WI38 (cell line): ENCODE measurements at regions not wholly inside any gene's neighbourhood (a gene's known extent, or its start where the extent isn't known, plus 50 kb on each side); places are given as distances from the start of the nearest gene placed in this dataset.

ENCODE experiments used
- H3K4me3 ChIP-seq: 2 replicates; pipeline ENCODE4 v1.5.1; 2011; ENCODE audit warnings: low read depth, mild to moderate bottlenecking, control low read depth, low read length
- CTCF ChIP-seq: IDR thresholded peaks from 2 replicates; pipeline ENCODE4 v1.5.1; 2012; ENCODE audit warnings: low read depth, mild to moderate bottlenecking, control low read depth, low read length

GRCh38 chr7:4612237-4612636 lies 69.9 kb upstream of the FOXK1 start:
- H3K4me3 ChIP-seq = no peak overlapping the region
- no peak for TF ChIP-seq CTCF

GRCh38 chr7:4612939-4613841 lies 68.9 kb upstream of the FOXK1 start:
- TF ChIP-seq CTCF = no peak
- H3K4me3 ChIP-seq = peak overlapping the region; percentile 21

- no peak for TF ChIP-seq CTCF
- H3K4me3 ChIP-seq = peak overlapping the region; percentile 21
Observed at GRCh38 chr7:4613846-4614548, 68.1 kb upstream of the FOXK1 start.

GRCh38 chr7:4616116-4616515 lies 66.0 kb upstream of the FOXK1 start:
- TF ChIP-seq CTCF = no peak
- no peak overlapping the region for H3K4me3 ChIP-seq

GRCh38 chr7:4621396-4621795 lies 60.7 kb upstream of the FOXK1 start:
- no peak overlapping the region for H3K4me3 ChIP-seq
- TF ChIP-seq CTCF = no peak

GRCh38 chr7:4626318-4626845 lies 55.7 kb upstream of the FOXK1 start:
- TF ChIP-seq CTCF = no peak
- H3K4me3 ChIP-seq = no peak overlapping the region
